Activated CD8-positive, alpha-beta T cell treated with anti-CD3 and anti-CD28 coated beads for 36 hours (primary cell): ENCODE measurements at regions not wholly inside any gene's neighbourhood (a gene's known extent, or its start where the extent isn't known, plus 50 kb on each side); places are given as distances from the start of the nearest gene placed in this dataset.

Source experiments
- ATAC-seq: fragments of 200-7000 bp; cut with Tn5 transposase; one replicate; pipeline ENCODE4 v1.10.0; 2021; ENCODE audit warnings: mild to moderate bottlenecking, moderate library complexity
- CTCF ChIA-PET: fragments of 350-600 bp; sonication (Branson Sonifier 250); formaldehyde crosslinking; loops from one replicate; lab custom pipeline; 2021; ENCODE audit warnings: antibody characterized with exemption; lab: Charles Lee
- POLR2A ChIA-PET: fragments of 350-600 bp; sonication (Branson Sonifier 250); formaldehyde crosslinking; loops from one replicate; lab custom pipeline; 2021; ENCODE audit warnings: antibody characterized with exemption; lab: Charles Lee
- DNase-seq: peaks from one replicate; pipeline ENCODE4 v3.0.0-alpha.2; 2020
- H3K27ac Mint-ChIP-seq: one replicate; pipeline ENCODE4 v1.8.0; 2021; ENCODE audit warnings: mild to moderate bottlenecking, mixed read lengths
- H3K27me3 Mint-ChIP-seq: one replicate; pipeline ENCODE4 v1.8.0; 2021; ENCODE audit warnings: mixed read lengths
- H3K36me3 Mint-ChIP-seq: one replicate; pipeline ENCODE4 v1.8.0; 2021; ENCODE audit warnings: low read depth, mixed read lengths
- H3K4me1 Mint-ChIP-seq: one replicate; pipeline ENCODE4 v1.8.0; 2021; ENCODE audit warnings: low read depth, mixed read lengths
- H3K4me3 Mint-ChIP-seq: one replicate; pipeline ENCODE4 v1.8.0; 2021; ENCODE audit warnings: mild to moderate bottlenecking, moderate library complexity, mixed read lengths
- H3K9me3 Mint-ChIP-seq: one replicate; pipeline ENCODE4 v1.8.0; 2021; ENCODE audit warnings: mixed read lengths
- CTCF ChIP-seq: fragments of 200-600 bp; IDR thresholded peaks from one replicate; pipeline ENCODE4 v1.8.0; 2022; ENCODE audit warnings: antibody characterized with exemption, mild to moderate bottlenecking
- intact Hi-C: fragments of 100-400 bp; cut with micrococcal nuclease; formaldehyde crosslinking; loops from one replicate; pipeline ENCODE4 v1.10.0; 2022

GRCh38 chr18:1732143-1732542, 827.5 kb downstream of the ADCYAP1 start:
- no peaks in the 10 kb centered on the region for H3K27me3 Mint-ChIP-seq
- ChIA-PET POLR2A (no interaction called here), CTCF (no interaction called here)
- H3K36me3 Mint-ChIP-seq = no peaks in the 10 kb centered on the region
- H3K4me1 Mint-ChIP-seq = no peaks in the 10 kb centered on the region
- no peak for DNase-seq
- H3K9me3 Mint-ChIP-seq = no peaks in the 10 kb centered on the region
- H3K27ac Mint-ChIP-seq = no peak overlapping the region
- H3K4me3 Mint-ChIP-seq = no peak overlapping the region
- intact Hi-C loops = no loop called here
- no peak for TF ChIP-seq CTCF
- ATAC-seq = no peak

GRCh38 chr18:1746131-1746530, 825.2 kb downstream of the METTL4 start:
- Mint-ChIP-seq H3K9me3 (no peaks in the 10 kb centered on the region), H3K36me3 (no peaks in the 10 kb centered on the region), H3K27me3 (no peaks in the 10 kb centered on the region), H3K4me1 (no peaks in the 10 kb centered on the region), H3K27ac (no peak overlapping the region), H3K4me3 (no peak overlapping the region)
- intact Hi-C loops = no loop called here
- no peak for TF ChIP-seq CTCF
- CTCF ChIA-PET = no interaction called here
- no peak for ATAC-seq
- DNase-seq = no peak
- POLR2A ChIA-PET = no interaction called here

- no peaks in the 10 kb centered on the region for H3K36me3 Mint-ChIP-seq
- no peak overlapping the region for H3K4me3 Mint-ChIP-seq
- H3K4me1 Mint-ChIP-seq = no peaks in the 10 kb centered on the region
- ATAC-seq (no peak), DNase-seq (no peak)
- TF ChIP-seq CTCF = no peak
- CTCF ChIA-PET = no interaction called here
- POLR2A ChIA-PET = no interaction called here
- H3K27me3 Mint-ChIP-seq = no peaks in the 10 kb centered on the region
- peaks cover 4% of the 10 kb centered on the region for H3K9me3 Mint-ChIP-seq
- intact Hi-C loops = no loop called here
- no peak overlapping the region for H3K27ac Mint-ChIP-seq
Measured at GRCh38 chr18:1751249-1751648, 820.1 kb downstream of the METTL4 start.

GRCh38 chr18:1760901-1761300, 810.4 kb downstream of the METTL4 start:
- Mint-ChIP-seq H3K36me3 (no peaks in the 10 kb centered on the region), H3K9me3 (peaks cover 6% of the 10 kb centered on the region), H3K4me1 (no peaks in the 10 kb centered on the region), H3K4me3 (no peak overlapping the region), H3K27ac (no peak overlapping the region), H3K27me3 (no peaks in the 10 kb centered on the region)
- intact Hi-C loops = no loop called here
- ChIA-PET POLR2A (no interaction called here), CTCF (no interaction called here)
- ATAC-seq = no peak
- TF ChIP-seq CTCF = no peak
- DNase-seq = no peak

- no peak for TF ChIP-seq CTCF
- no peaks in the 10 kb centered on the region for H3K4me1 Mint-ChIP-seq
- DNase-seq (no peak), ATAC-seq (no peak)
- no peak overlapping the region for H3K4me3 Mint-ChIP-seq
- no peak overlapping the region for H3K27ac Mint-ChIP-seq
- ChIA-PET CTCF (no interaction called here), POLR2A (no interaction called here)
- no peaks in the 10 kb centered on the region for H3K36me3 Mint-ChIP-seq
- H3K27me3 Mint-ChIP-seq = no peaks in the 10 kb centered on the region
- intact Hi-C loops = no loop called here
- no peaks in the 10 kb centered on the region for H3K9me3 Mint-ChIP-seq
Measured at GRCh38 chr18:1774261-1774660, 797.0 kb downstream of the METTL4 start.
